ENCODE measurements at regions not wholly inside any gene's neighbourhood (a gene's known extent, or its start where the extent isn't known, plus 50 kb on each side); places are given as distances from the start of the nearest gene placed in this dataset.

- TF ChIP-seq ZNF462 (CRISPR knock-in tag; IDR thresholded peaks at IDR 0.05) (no peak), NANOG (IDR thresholded peaks at IDR 0.05; ENCODE audit: borderline replicate concordance) (no peak), CREB1 (CRISPR knock-in tag; IDR thresholded peaks at IDR 0.05; ENCODE audit: low read depth) (no peak), ZNF114 (CRISPR knock-in tag; IDR thresholded peaks at IDR 0.05) (no peak)
Observed at GRCh38 chr10:108812296-108812695, 1111.0 kb downstream of the XPNPEP1 start (continued).

GRCh38 chr10:108808228-108808627 lies 1115.1 kb downstream of the XPNPEP1 start:
- Histone ChIP-seq H2AFZ (no peak overlapping the region), H3K36me3 (ENCODE audit: insufficient read depth) (no peaks in the 10 kb centered on the region), H3K4me1 (ENCODE audit: insufficient read depth) (no peaks in the 10 kb centered on the region), H3K27ac (ENCODE audit: low read depth) (no peak overlapping the region), H3F3A (replicated peaks; ENCODE audit: low read depth) (no peaks in the 10 kb centered on the region), H3K9me2 (ENCODE audit: insufficient read depth) (0 out of 2 replicates have a peak, but pooled peaks cover 6% of the 10 kb centered on the region), H4K20me1 (replicated peaks; ENCODE audit: insufficient read depth) (no peaks in the 10 kb centered on the region), H3K4me2 (no peak overlapping the region), H3K4me3 (no peak overlapping the region), H3K27me3 (ENCODE audit: insufficient read depth) (no peaks in the 10 kb centered on the region), H3K79me2 (replicated peaks; ENCODE audit: insufficient read depth) (no peaks in the 10 kb centered on the region)
- H3K4me1 Mint-ChIP-seq = no peaks in the 10 kb centered on the region
- H3K36me3 Mint-ChIP-seq (ENCODE audit: low read depth) = no peaks in the 10 kb centered on the region
- DNase-seq (ENCODE audit: low spot score) = no peak
- H3K9me3 Mint-ChIP-seq = no peaks in the 10 kb centered on the region
- ATAC-seq = no peak
- H3K27ac Mint-ChIP-seq = no peak overlapping the region
- no peak overlapping the region for H3K4me3 Mint-ChIP-seq
- no peaks in the 10 kb centered on the region for H3K27me3 Mint-ChIP-seq (ENCODE audit: insufficient read depth, low read depth, poor library complexity)
- TF ChIP-seq ZNF331 (CRISPR knock-in tag; IDR thresholded peaks at IDR 0.05; ENCODE audit: low read depth) (no peak), CREB1 (CRISPR knock-in tag; IDR thresholded peaks at IDR 0.05; ENCODE audit: low read depth) (no peak), JUNB (IDR thresholded peaks at IDR 0.05; ENCODE audit: unreplicated experiment) (no peak), ZNF114 (CRISPR knock-in tag; IDR thresholded peaks at IDR 0.05) (no peak), EZH2 (IDR thresholded peaks at IDR 0.05; ENCODE audit: low read depth, unreplicated experiment) (no peak), EZH2phosphoT487 (IDR thresholded peaks at IDR 0.05; ENCODE audit: unreplicated experiment) (no peak), STAT1 (IDR thresholded peaks at IDR 0.05; ENCODE audit: unreplicated experiment) (no peak), POLR2AphosphoS5 (IDR thresholded peaks at IDR 0.05; ENCODE audit: low read depth) (no peak), REST (IDR thresholded peaks at IDR 0.05; ENCODE audit: unreplicated experiment) (no peak), ETS1 (IDR thresholded peaks at IDR 0.05) (no peak), CTCF (conservative IDR thresholded peaks at IDR 0.05; ENCODE audit: low read depth in 2 of 2) (no peak)

All from GM23338 (cell line).